HUES48 (cell line): ENCODE measurements at regions not wholly inside any gene's neighbourhood (a gene's known extent, or its start where the extent isn't known, plus 50 kb on each side); places are given as distances from the start of the nearest gene placed in this dataset.

Experiments
- H3K27ac ChIP-seq: one replicate; pipeline ENCODE4 v1.7.0; 2013; ENCODE audit warnings: low read depth, low read length, inconsistent platforms
- H3K27me3 ChIP-seq: 2 replicates; pipeline ENCODE4 v1.6.1; 2013; ENCODE audit warnings: mild to moderate bottlenecking, low read length; ENCODE audit not compliant: control insufficient read depth, insufficient read depth
- H3K36me3 ChIP-seq: 2 replicates; pipeline ENCODE4 v1.6.1; 2013; ENCODE audit warnings: low read length; ENCODE audit not compliant: control insufficient read depth, insufficient read depth
- H3K4me1 ChIP-seq: 2 replicates; pipeline ENCODE4 v1.6.1; 2013; ENCODE audit warnings: mild to moderate bottlenecking, low read length; ENCODE audit not compliant: control insufficient read depth, insufficient read depth
- H3K4me3 ChIP-seq: 2 replicates; pipeline ENCODE4 v1.5.1; 2013; ENCODE audit warnings: mild to moderate bottlenecking, low read depth, low read length
- H3K9ac ChIP-seq: 2 replicates; pipeline ENCODE4 v1.6.1; 2013; ENCODE audit warnings: mild to moderate bottlenecking, low read depth, low read length, moderate library complexity
- H3K9me3 ChIP-seq: 2 replicates; pipeline ENCODE4 v1.6.1; 2013; ENCODE audit warnings: low read length; ENCODE audit not compliant: control insufficient read depth, insufficient read depth

DNA sequence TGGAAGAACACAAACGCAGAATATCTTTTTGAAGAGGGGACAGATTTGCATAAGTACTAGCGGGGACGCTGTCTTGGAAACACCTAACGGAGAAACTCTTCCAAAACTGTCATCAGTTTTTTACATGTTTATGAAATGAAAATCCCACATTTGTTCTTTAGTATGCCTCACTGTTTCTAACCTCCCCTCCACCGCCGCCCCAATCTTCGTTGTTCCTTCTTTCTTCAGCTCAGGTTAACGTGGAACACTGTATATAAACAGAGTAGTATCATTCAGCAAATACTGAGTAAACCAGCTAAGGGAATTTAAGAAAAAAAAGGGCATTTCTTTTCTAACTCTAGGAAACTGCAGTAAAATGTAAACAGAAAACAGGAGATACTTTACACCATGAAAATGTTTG, 2345.6 kb downstream of the PCDH7 start:
- Histone ChIP-seq H3K36me3 (no peaks in the 10 kb centered on the region), H3K9me3 (no peaks in the 10 kb centered on the region), H3K4me1 (no peaks in the 10 kb centered on the region), H3K27me3 (no peaks in the 10 kb centered on the region), H3K27ac (no peak overlapping the region), H3K4me3 (no peak overlapping the region), H3K9ac (no peak overlapping the region)

DNA sequence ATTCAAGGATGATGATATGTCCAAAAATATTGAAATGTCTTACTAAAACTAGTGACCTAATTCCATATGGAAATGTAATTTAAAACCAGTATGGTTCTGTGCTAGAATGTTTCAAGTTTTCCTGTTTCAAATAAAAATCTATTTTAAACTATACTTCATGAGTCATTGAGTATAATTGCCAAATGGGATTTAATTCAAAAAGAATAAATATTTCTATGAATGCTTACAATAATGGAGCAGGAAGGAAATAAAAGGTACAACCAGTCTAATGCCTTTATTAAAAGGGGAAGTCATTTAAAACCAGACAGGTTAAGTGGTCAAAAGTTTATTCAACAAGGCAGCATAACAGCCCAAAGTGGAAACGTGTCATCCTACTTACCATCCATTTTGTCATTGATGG, 2347.1 kb downstream of the PCDH7 start:
- no peaks in the 10 kb centered on the region for H3K27me3 ChIP-seq
- H3K36me3 ChIP-seq: no peaks in the 10 kb centered on the region
- H3K9ac ChIP-seq: no peak overlapping the region
- no peaks in the 10 kb centered on the region for H3K4me1 ChIP-seq
- no peak overlapping the region for H3K27ac ChIP-seq
- H3K4me3 ChIP-seq: no peak overlapping the region
- H3K9me3 ChIP-seq: no peaks in the 10 kb centered on the region

DNA sequence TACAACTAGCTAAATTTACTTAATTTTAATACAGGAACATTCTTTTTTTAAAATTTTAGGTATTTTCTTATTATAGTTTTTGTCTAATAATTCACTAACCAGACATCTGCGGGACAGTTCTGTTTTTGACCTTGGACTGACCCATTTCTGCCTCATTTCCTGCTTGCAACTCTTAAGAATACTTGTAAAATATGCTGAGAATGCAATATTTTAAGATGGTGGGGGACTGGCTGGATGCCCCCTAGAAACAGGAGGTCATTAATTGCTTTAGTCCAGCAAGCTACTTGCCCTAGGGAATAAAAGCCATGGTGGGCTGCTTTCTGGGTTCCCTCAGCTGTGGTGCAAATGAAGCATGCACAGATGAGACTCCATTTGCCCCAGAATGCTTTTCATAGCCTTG, 2348.4 kb downstream of the PCDH7 start:
- no peaks in the 10 kb centered on the region for H3K27me3 ChIP-seq
- H3K36me3 ChIP-seq: no peaks in the 10 kb centered on the region
- no peak overlapping the region for H3K9ac ChIP-seq
- H3K27ac ChIP-seq: no peak overlapping the region
- no peak overlapping the region for H3K4me3 ChIP-seq
- H3K9me3 ChIP-seq: no peaks in the 10 kb centered on the region
- peaks cover 7% of the 10 kb centered on the region; the same call in 1 of the 2 replicates for H3K4me1 ChIP-seq

DNA sequence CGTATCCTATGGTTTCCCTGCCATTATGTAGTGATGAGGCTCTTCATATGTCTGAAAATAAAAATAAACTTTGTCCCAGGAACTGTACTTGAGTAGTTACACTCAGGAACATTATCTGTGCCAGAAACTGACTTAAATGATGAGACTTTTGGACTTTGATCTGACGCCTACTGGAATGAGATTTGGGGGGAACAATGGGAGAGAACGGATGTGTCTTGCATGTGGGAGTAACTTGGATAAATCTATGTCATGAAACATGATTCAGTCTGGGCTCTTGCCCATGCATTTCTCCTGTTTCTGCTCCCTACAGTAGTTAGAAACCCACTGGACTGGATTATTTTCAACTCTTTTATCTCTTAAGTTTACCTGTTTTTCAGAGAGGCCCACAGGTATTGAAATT, 2351.4 kb downstream of the PCDH7 start:
- peaks cover 18% of the 10 kb centered on the region; the same call in 1 of the 2 replicates for H3K4me1 ChIP-seq
- H3K27me3 ChIP-seq: no peaks in the 10 kb centered on the region
- no peaks in the 10 kb centered on the region for H3K36me3 ChIP-seq
- H3K27ac ChIP-seq: no peak overlapping the region
- no peak overlapping the region for H3K4me3 ChIP-seq
- H3K9me3 ChIP-seq: no peaks in the 10 kb centered on the region
- H3K9ac ChIP-seq: no peak overlapping the region

DNA sequence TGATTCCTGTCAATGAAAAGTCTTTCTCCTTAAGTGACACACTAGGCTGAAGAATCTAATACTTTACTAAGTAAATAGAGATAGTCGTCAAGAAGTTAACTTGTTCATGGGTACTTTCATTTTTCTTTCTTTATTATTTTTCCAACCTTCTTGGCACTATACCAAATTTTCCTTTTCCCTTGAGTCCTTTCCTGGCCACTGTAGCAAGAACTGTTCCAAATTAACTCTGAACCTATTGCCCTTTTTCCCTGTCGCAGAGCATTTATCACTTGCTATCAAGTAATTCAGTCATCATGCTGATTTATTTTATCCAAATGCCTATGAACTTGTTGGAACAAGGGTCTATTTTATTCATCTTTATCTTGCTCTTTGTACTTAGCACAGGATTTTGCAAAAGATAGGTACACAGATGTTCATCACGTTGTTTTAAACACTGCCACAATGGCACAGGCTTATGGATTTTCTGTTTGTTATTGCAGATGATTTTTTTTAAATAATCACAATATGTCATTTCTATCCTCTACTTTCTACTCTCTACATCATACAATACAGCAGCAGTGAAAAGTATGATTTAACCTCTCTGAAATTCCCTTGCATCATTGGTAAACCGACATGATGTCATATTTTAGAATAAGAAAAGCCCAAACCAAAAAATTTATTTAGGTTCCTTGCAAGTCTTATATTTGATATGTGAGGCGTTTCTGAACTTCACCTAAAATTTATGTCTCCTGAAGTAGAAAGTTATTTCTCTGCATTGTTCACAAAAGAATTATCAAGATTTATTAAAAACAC, 2352.3 kb downstream of the PCDH7 start:
- H3K27ac ChIP-seq: no peak overlapping the region
- no peaks in the 10 kb centered on the region for H3K27me3 ChIP-seq
- H3K9ac ChIP-seq: no peak overlapping the region
- peaks cover 18% of the 10 kb centered on the region; the same call in 1 of the 2 replicates for H3K4me1 ChIP-seq
- H3K4me3 ChIP-seq: no peak overlapping the region
- H3K36me3 ChIP-seq: no peaks in the 10 kb centered on the region
- no peaks in the 10 kb centered on the region for H3K9me3 ChIP-seq

DNA sequence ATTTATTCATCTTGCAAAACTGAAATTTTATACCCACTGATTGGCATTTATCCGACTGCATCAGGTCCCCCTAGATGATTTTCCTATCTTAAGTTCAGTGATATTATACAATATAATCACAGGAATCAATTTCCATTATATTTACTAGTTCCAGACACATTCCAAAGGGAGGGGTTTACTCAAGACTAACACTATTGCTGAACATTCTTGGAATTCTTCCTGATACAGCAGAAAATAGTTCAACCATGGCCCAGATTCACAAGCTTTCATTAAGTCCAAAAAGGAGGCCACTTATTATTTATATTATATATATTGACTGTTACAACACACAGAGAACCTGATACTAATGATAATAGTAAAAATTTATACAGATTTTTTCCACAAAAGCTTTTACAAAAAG, 2353.6 kb downstream of the PCDH7 start:
- no peak overlapping the region for H3K27ac ChIP-seq
- H3K27me3 ChIP-seq: no peaks in the 10 kb centered on the region
- H3K36me3 ChIP-seq: no peaks in the 10 kb centered on the region
- peaks cover 18% of the 10 kb centered on the region; the same call in 1 of the 2 replicates for H3K4me1 ChIP-seq
- H3K9me3 ChIP-seq: no peaks in the 10 kb centered on the region
- 0 out of 2 replicates have a peak overlapping the region, but pooled peaks have one; percentile 14 for H3K9ac ChIP-seq
- no peak overlapping the region for H3K4me3 ChIP-seq

DNA sequence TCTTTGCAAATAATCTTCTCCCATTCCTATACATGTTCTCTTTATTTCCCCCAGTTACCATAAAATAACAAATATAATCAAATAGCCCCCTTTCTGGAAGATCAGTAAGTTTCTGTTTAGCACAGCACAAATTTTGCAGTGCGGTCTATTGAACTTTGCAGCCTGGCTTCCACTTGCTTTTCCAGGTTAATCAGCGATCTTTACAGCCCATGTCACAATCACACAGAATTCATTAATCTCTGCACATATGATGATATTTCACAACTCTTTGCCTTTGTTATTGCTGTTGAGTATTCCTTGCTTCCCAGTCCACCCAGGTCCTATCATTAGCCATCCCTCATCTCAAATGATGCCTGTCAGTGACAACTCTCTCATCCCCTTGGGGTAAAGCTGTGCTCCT, 2358.0 kb downstream of the PCDH7 start:
- no peaks in the 10 kb centered on the region for H3K36me3 ChIP-seq
- no peak overlapping the region for H3K9ac ChIP-seq
- H3K4me3 ChIP-seq: no peak overlapping the region
- H3K4me1 ChIP-seq: peaks cover 15% of the 10 kb centered on the region; the same call in 1 of the 2 replicates
- H3K9me3 ChIP-seq: no peaks in the 10 kb centered on the region
- H3K27me3 ChIP-seq: no peaks in the 10 kb centered on the region
- no peak overlapping the region for H3K27ac ChIP-seq

DNA sequence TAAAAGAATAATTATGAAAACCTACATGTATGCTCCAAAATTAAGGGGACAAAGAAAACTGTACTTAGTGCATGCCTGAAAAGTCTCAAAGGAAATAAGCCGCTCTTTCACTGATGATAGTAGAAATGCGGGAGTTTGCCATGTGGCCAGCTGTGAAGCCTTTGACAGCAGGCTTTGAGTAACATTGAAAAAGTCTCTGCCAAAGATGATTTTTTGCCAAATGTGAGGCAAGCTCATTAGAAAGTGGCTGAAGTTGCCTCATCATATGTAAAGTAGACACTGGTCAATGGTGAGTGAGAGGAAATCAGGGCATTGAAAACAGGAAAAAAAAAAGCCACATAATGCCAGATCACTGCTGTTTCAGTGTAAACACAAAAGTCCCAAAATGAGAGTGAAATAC, 2360.1 kb downstream of the PCDH7 start:
- Histone ChIP-seq H3K27ac (no peak overlapping the region), H3K9ac (no peak overlapping the region), H3K4me3 (no peak overlapping the region), H3K4me1 (no peaks in the 10 kb centered on the region; the same call in 1 of the 2 replicates), H3K27me3 (no peaks in the 10 kb centered on the region), H3K36me3 (no peaks in the 10 kb centered on the region), H3K9me3 (no peaks in the 10 kb centered on the region)

DNA sequence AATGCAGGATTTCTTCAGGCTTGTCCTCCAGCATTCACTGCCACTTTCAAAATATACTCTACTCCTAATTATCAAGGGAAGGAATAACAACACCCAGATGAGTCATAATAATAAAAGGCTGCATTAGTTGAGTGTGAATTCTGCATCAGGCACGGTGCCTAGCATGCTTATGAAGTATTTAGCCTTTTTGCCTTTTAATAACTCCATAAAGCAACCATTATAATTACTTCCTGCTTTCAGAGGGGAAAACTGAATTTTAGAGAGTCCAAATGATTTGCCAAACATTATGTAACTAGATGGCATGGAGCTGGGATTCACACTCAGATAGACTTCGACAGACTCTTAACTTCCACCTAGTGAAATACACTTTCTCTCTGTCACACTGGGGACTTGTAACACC, 2365.5 kb downstream of the PCDH7 start:
- Histone ChIP-seq H3K36me3 (no peaks in the 10 kb centered on the region), H3K9ac (no peak overlapping the region), H3K27ac (no peak overlapping the region), H3K4me1 (no peaks in the 10 kb centered on the region), H3K27me3 (no peaks in the 10 kb centered on the region), H3K4me3 (no peak overlapping the region), H3K9me3 (no peaks in the 10 kb centered on the region)

DNA sequence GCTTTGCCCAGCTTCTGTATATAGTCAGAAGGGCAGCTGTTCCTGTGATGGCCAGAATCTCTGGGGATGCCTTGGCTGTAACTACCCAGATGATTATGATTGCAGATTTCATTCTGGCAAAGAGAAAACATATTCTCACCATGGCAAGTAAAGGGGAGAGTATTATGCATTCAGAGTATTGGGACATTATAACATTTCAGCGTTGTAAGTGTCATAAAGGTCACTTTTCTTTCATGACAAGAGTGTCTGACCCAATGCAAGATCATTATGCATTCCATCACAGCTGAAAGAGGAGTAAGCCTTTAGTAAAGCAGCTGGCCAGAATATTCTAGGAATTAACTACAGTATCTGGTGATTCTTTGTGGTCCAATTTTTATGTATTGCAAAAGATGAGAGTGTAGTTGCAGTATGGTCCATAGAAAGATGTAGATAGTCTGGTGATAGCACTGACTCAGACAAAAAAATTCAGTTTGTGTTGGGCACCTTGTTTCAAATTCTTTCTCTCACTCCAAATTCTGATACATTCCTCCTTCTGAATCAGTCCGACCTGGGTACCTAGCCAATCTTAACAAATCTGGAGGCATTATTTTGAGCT, 2366.3 kb downstream of the PCDH7 start:
- no peaks in the 10 kb centered on the region for H3K27me3 ChIP-seq
- no peaks in the 10 kb centered on the region for H3K36me3 ChIP-seq
- H3K9ac ChIP-seq: no peak overlapping the region
- no peaks in the 10 kb centered on the region for H3K9me3 ChIP-seq
- H3K4me1 ChIP-seq: no peaks in the 10 kb centered on the region
- no peak overlapping the region for H3K27ac ChIP-seq
- H3K4me3 ChIP-seq: no peak overlapping the region

DNA sequence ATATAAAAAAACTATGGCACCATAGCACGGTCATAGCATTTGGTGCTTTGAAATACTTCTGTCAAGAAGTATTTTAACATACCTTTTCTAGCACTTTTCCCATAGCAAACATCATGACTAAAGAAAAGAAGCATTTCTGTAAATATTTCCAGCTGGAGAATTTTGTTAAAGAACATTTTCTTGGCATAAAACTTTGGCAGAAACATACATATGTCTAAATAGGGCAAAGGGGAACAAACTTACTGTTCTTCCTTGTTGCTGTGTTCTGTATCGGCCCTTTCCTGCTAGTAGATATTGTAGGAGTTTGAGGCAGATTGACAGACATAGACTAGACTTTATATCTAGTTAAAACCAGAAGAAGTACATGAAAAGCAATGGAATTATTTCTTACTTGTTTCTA, 2368.5 kb downstream of the PCDH7 start:
- Histone ChIP-seq H3K9me3 (no peaks in the 10 kb centered on the region), H3K4me3 (no peak overlapping the region), H3K27me3 (no peaks in the 10 kb centered on the region), H3K4me1 (peaks cover 6% of the 10 kb centered on the region; the same call in 1 of the 2 replicates), H3K36me3 (no peaks in the 10 kb centered on the region), H3K27ac (no peak overlapping the region), H3K9ac (no peak overlapping the region)
